Progenitor cell of endocrine pancreas (in vitro differentiated cells): ENCODE measurements at regions not wholly inside any gene's neighbourhood (a gene's known extent, or its start where the extent isn't known, plus 50 kb on each side); places are given as distances from the start of the nearest gene placed in this dataset.
"Not testable (repeated sequence)": the region's sequence is repeated elsewhere in the genome, so short reads cannot be mapped to it uniquely, and the experiment has no call there.

Experiments
- DNase-seq: peaks from one replicate; pipeline ENCODE4 v3.0.0; 2021; ENCODE audit warnings: low spot score; ENCODE audit not compliant: unreplicated experiment
- H3K27ac Mint-ChIP-seq: 2 replicates; pipeline ENCODE4 v1.8.0; 2021; ENCODE audit warnings: mild to moderate bottlenecking, moderate library complexity, mixed read lengths
- H3K27me3 Mint-ChIP-seq: 2 replicates; pipeline ENCODE4 v1.8.0; 2021; ENCODE audit warnings: mixed read lengths
- H3K36me3 Mint-ChIP-seq: 2 replicates; pipeline ENCODE4 v1.8.0; 2022; ENCODE audit warnings: mixed read lengths; ENCODE audit not compliant: insufficient read depth
- H3K4me1 Mint-ChIP-seq: 2 replicates; pipeline ENCODE4 v1.8.0; 2021; ENCODE audit warnings: low read depth, mixed read lengths
- H3K4me3 Mint-ChIP-seq: 2 replicates; pipeline ENCODE4 v1.8.0; 2021; ENCODE audit warnings: low read depth, mild to moderate bottlenecking, moderate library complexity, mixed read lengths
- H3K9me3 Mint-ChIP-seq: 2 replicates; pipeline ENCODE4 v1.8.0; 2021; ENCODE audit warnings: low read depth, mixed read lengths
- CTCF ChIP-seq: fragments of 200-600 bp; sonication (generic); IDR thresholded peaks from one replicate; pipeline ENCODE4 v1.5.0; 2021; ENCODE audit warnings: antibody characterized with exemption, mild to moderate bottlenecking; ENCODE audit not compliant: unreplicated experiment

GRCh38 chr7:65621580-65622201 lies 248.0 kb downstream of the ZNF92 start:
- H3K9me3 Mint-ChIP-seq, H3K4me1 Mint-ChIP-seq, H3K27ac Mint-ChIP-seq, H3K36me3 Mint-ChIP-seq, H3K4me3 Mint-ChIP-seq: not testable (repeated sequence)
- H3K27me3 Mint-ChIP-seq = peaks cover 29% of the 10 kb centered on the region
- peak; percentile 19 for DNase-seq
- peak; percentile 68 for TF ChIP-seq CTCF

GRCh38 chr7:65631236-65631635 lies 241.6 kb upstream of the VKORC1L1 start:
- not testable (repeated sequence) for H3K4me3 Mint-ChIP-seq, H3K27me3 Mint-ChIP-seq, H3K9me3 Mint-ChIP-seq, DNase-seq, H3K36me3 Mint-ChIP-seq, H3K27ac Mint-ChIP-seq, H3K4me1 Mint-ChIP-seq

DNA sequence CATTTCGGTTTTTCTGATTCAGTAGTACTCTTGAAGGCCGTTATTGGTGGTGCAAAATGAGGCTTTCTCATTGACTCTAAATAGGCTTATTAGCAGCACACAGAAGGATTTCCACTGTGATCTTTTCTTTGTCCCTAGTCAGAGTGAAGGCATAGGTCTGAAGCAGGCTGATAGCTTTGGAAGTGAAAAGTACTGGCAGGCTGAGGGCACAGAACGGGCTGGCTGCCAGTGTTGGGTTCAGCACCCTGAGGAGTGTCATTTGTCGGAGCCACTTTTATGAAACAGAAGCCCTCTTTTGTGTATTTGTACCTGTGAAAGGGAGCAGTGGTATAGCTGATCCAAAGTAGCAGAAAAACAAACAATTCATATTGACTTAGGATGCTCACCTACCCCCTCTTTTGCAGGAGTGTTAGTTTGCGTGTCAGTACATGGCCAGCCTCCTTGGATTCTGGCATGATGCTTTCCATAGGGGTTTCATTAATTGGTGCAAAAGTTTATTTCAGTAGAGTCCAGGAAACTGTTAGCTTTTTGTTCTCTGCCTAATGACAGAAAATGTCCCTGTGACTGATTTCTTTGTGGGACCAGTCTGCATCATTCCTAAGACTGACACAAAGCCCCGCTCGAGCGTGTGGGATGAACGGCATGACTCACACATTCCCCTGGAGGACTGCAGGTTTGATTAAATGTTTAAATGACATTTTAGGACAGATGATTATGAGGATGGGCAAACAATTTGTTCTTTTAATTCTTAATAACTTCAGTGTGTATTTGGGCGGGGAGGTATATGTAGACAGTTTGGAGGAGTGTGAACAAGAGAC lies 239.1 kb upstream of the VKORC1L1 start:
- H3K4me1 Mint-ChIP-seq, H3K36me3 Mint-ChIP-seq, H3K4me3 Mint-ChIP-seq, H3K27me3 Mint-ChIP-seq, H3K9me3 Mint-ChIP-seq, DNase-seq, H3K27ac Mint-ChIP-seq: not testable (repeated sequence)

- H3K27me3 Mint-ChIP-seq, H3K36me3 Mint-ChIP-seq, H3K9me3 Mint-ChIP-seq, H3K4me1 Mint-ChIP-seq, H3K27ac Mint-ChIP-seq, DNase-seq, H3K4me3 Mint-ChIP-seq: not testable (repeated sequence)
These were observed 234.0 kb upstream of the VKORC1L1 start for GRCh38 chr7:65638918-65639317.

- H3K4me3 Mint-ChIP-seq, DNase-seq, H3K36me3 Mint-ChIP-seq, H3K27me3 Mint-ChIP-seq, H3K27ac Mint-ChIP-seq, H3K4me1 Mint-ChIP-seq, H3K9me3 Mint-ChIP-seq: not testable (repeated sequence)
These were observed 233.2 kb upstream of the VKORC1L1 start for GRCh38 chr7:65639717-65640116.

GRCh38 chr7:65643498-65643897 lies 229.4 kb upstream of the VKORC1L1 start:
- H3K36me3 Mint-ChIP-seq, H3K27ac Mint-ChIP-seq, H3K9me3 Mint-ChIP-seq: not testable (repeated sequence)

DNA sequence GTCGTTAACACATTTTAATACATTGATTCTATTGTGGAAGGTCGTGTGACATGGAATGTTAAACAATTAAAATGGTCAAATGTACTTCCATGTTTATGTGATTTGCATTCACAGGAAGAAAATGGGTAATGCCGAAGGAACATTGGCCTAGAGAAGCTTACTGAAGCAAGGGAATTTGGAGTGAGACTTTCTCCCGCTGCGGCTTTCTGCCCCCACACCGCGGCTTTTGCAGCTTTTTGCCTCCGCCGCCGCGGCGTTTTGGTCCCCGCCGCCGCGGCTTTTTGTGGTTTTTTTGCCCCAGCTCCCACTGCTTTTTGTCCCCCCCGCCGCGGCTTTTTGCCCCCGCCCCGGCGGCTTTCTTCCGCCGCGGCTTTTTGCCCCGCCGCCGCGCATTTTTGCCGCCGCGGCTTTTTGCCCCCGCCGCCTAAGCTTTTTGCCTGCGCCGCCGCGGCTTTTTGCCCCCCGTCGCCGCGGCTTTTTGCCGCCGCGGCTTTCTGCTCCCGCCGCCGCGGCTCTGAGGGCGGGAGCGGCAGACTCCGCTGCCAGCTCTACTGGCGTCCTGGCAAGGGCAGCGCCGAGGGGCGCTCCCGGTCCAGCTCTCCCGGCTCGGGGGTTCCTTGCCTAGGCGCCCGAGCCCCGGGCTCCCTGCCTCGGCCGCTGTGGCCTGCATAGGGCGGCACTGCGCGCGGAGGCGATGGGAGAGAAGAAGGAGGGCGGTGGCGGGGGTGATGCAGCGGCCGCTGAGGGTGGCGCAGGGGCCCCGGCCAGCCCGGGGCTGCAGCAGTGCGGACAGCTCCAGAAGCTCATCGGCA lies 225.5 kb upstream of the VKORC1L1 start:
- H3K27ac Mint-ChIP-seq, H3K4me3 Mint-ChIP-seq, DNase-seq, H3K36me3 Mint-ChIP-seq, H3K9me3 Mint-ChIP-seq, H3K27me3 Mint-ChIP-seq, H3K4me1 Mint-ChIP-seq: not testable (repeated sequence)

More at GRCh38 chr7:65643498-65643897, 229.4 kb upstream of the VKORC1L1 start:
- H3K4me1 Mint-ChIP-seq, DNase-seq, H3K4me3 Mint-ChIP-seq, H3K27me3 Mint-ChIP-seq: not testable (repeated sequence)

DNA sequence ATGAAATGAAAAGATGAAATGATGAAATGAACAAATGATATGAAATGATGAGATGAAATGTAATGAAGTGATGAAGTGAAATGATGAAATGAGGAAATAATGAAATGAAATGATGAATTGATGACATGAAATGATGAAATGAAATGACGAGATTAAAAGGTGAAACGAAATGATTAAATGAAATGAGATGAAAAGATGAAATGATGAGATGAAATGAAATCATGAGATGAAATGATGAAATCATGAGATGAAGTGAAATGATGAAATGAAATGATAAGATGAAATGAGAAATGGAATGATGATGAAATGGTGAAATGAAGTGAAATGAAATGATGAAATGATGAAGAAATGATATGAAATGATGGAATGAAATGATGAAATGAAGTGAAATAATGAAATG lies 221.7 kb upstream of the VKORC1L1 start:
- not testable (repeated sequence) for H3K4me1 Mint-ChIP-seq, H3K27me3 Mint-ChIP-seq, H3K9me3 Mint-ChIP-seq, H3K36me3 Mint-ChIP-seq, DNase-seq, H3K4me3 Mint-ChIP-seq
- peak overlapping the region; percentile 22 for H3K27ac Mint-ChIP-seq

- H3K9me3 Mint-ChIP-seq, H3K4me1 Mint-ChIP-seq, H3K27me3 Mint-ChIP-seq, H3K4me3 Mint-ChIP-seq, H3K36me3 Mint-ChIP-seq, DNase-seq: not testable (repeated sequence)
- peak overlapping the region; percentile 15 for H3K27ac Mint-ChIP-seq
These were observed 220.9 kb upstream of the VKORC1L1 start for GRCh38 chr7:65651826-65652592.

GRCh38 chr7:65652669-65653068 lies 220.2 kb upstream of the VKORC1L1 start:
- not testable (repeated sequence) for H3K9me3 Mint-ChIP-seq, H3K36me3 Mint-ChIP-seq, H3K27ac Mint-ChIP-seq, H3K27me3 Mint-ChIP-seq, H3K4me3 Mint-ChIP-seq, DNase-seq, H3K4me1 Mint-ChIP-seq

GRCh38 chr7:65656494-65657188 lies 216.2 kb upstream of the VKORC1L1 start:
- not testable (repeated sequence) for H3K36me3 Mint-ChIP-seq, H3K27me3 Mint-ChIP-seq, DNase-seq, H3K4me3 Mint-ChIP-seq, H3K4me1 Mint-ChIP-seq, H3K27ac Mint-ChIP-seq, H3K9me3 Mint-ChIP-seq
